HepG2 (cell line): ENCODE measurements at regions not wholly inside any gene's neighbourhood (a gene's known extent, or its start where the extent isn't known, plus 50 kb on each side); places are given as distances from the start of the nearest gene placed in this dataset.

Experiments
- ATAC-seq: fragments of 200-7000 bp; cut with Tn5 transposase; 3 replicates; pipeline ENCODE4 v1.9.1; 2020; ENCODE audit warnings: mild to moderate bottlenecking, moderate library complexity
- BruUV-seq: library from RNA; stranded (reverse); fragments of 400-500 nt; replicated peaks from 2 replicates; lab custom pipeline; 2021; lab: Mats Ljungman, UMichigan
- CTCF ChIA-PET: fragments of 300-600 bp; formaldehyde crosslinking; extraction: SDS; loops from one replicate; lab custom pipeline; 2021; ENCODE audit warnings: low total read pairs, inconsistent platforms, low intra/inter-chr PET ratio; lab: Yijun Ruan, JAX
- POLR2A ChIA-PET: fragments of 350-600 bp; sonication (Branson Sonifier 250); formaldehyde crosslinking; loops from one replicate; lab custom pipeline; 2020; ENCODE audit warnings: antibody characterized with exemption, inconsistent platforms; lab: Yijun Ruan, JAX
- DNase-seq: peaks from one replicate; pipeline ENCODE4 v3.0.0-alpha.2; 2015; ENCODE audit warnings: low spot score
- FAIRE-seq: peaks from 3 replicates; lab custom pipeline; 2011; peaks lifted over from hg19 to GRCh38; lab: Jason Lieb, UNC
- H2AFZ ChIP-seq: one replicate; pipeline ENCODE4 v1.6.1; 2011; ENCODE audit warnings: low read length, inconsistent platforms
- H3K27ac ChIP-seq: fragments of 300-600 bp; 3 replicates; pipeline ENCODE4 v1.8.0; 2011; ENCODE audit warnings: mixed run types, mild to moderate bottlenecking, mixed read lengths, low read length, inconsistent platforms; ENCODE audit not compliant: insufficient read depth; ENCODE audit errors: extremely low read length
- H3K27me3 ChIP-seq, 2 experiments: fragments of 200-600 bp in 1 of 2; 2 replicates in 1 of 2; 3 replicates in 1 of 2; pipeline versions ENCODE4 v1.6.0 to v1.8.0; 2011; ENCODE audit warnings: low read length in 2 of 2, mild to moderate bottlenecking in 2 of 2, moderate library complexity in 2 of 2, inconsistent platforms in 1 of 2; ENCODE audit not compliant: insufficient read depth in 2 of 2, control insufficient read depth in 1 of 2
- H3K36me3 ChIP-seq, 2 experiments: fragments of 200-600 bp in 1 of 2; replicated peaks in 1 of 2; 2 replicates in 1 of 2; 3 replicates in 1 of 2; pipeline versions ENCODE4 v1.5.1 to v1.8.0; 2011; ENCODE audit warnings: low read length in 2 of 2, inconsistent platforms in 1 of 2; ENCODE audit not compliant: insufficient read depth in 2 of 2, control insufficient read depth in 1 of 2
- H3K4me1 ChIP-seq: 2 replicates; pipeline ENCODE4 v1.5.1; 2012; ENCODE audit warnings: low read length, inconsistent platforms; ENCODE audit not compliant: insufficient read depth
- H3K4me2 ChIP-seq: 2 replicates; pipeline ENCODE4 v1.6.0; 2011; ENCODE audit warnings: low read depth, low read length, inconsistent platforms
- H3K4me3 ChIP-seq, 3 experiments: fragments of 200-600 bp in 1 of 3; sonication (generic), shearing (Covaris generic) in 1 of 3; replicated peaks in 1 of 3; 2 replicates each; pipeline ENCODE4 v1.5.1; 2011 to 2016; ENCODE audit warnings: low read length in 3 of 3, inconsistent platforms in 2 of 3, low read depth in 2 of 3, mild to moderate bottlenecking in 2 of 3, control low read depth in 1 of 3, mixed read lengths in 1 of 3; ENCODE audit not compliant: insufficient read depth in 1 of 3
- H3K79me2 ChIP-seq: one replicate; pipeline ENCODE4 v1.6.1; 2011; ENCODE audit warnings: low read length, inconsistent platforms; ENCODE audit not compliant: insufficient read depth
- H3K9ac ChIP-seq: 2 replicates; pipeline ENCODE4 v1.6.0; 2011; ENCODE audit warnings: mild to moderate bottlenecking, low read depth, low read length, inconsistent platforms; ENCODE audit not compliant: insufficient read depth
- H3K9me3 ChIP-seq: 2 replicates; pipeline ENCODE4 v1.5.1; 2012; ENCODE audit warnings: mild to moderate bottlenecking, low read length
- H4K20me1 ChIP-seq: 2 replicates; pipeline ENCODE4 v1.6.0; 2011; ENCODE audit warnings: inconsistent platforms, mild to moderate bottlenecking, low read length, moderate library complexity; ENCODE audit not compliant: insufficient read depth
- MAZ ChIP-seq, 2 experiments: sonication (generic) in 1 of 2; formaldehyde crosslinking in 1 of 2; IDR thresholded peaks; 2 replicates each; pipeline versions ENCODE4 v1.5.0 to v1.6.1; 2012 to 2020; ENCODE audit warnings: low read depth in 2 of 2, mild to moderate bottlenecking in 2 of 2, borderline replicate concordance in 1 of 2, improper control_type of control experiment in 1 of 2, low read length in 1 of 2, missing genetic modification reagents in 1 of 2, moderate library complexity in 1 of 2
- MEIS1 ChIP-seq: sonication (generic); formaldehyde crosslinking; IDR thresholded peaks from 2 replicates; pipeline ENCODE4 v1.9.0; 2021; ENCODE audit warnings: mild to moderate bottlenecking, missing genetic modification reagents, moderate library complexity, borderline replicate concordance
- NFATC3 ChIP-seq: sonication (generic); formaldehyde crosslinking; IDR thresholded peaks from 2 replicates; pipeline ENCODE4 v1.5.1; 2020; ENCODE audit warnings: mild to moderate bottlenecking, missing genetic modification reagents
- NFIC ChIP-seq: IDR thresholded peaks from 2 replicates; pipeline ENCODE4 v1.6.1; 2012; ENCODE audit warnings: mild to moderate bottlenecking, low read length, inconsistent platforms
- THAP9 ChIP-seq: sonication (generic); formaldehyde crosslinking; IDR thresholded peaks from 2 replicates; pipeline ENCODE4; 2020; ENCODE audit warnings: missing genetic modification reagents, mild to moderate bottlenecking, borderline replicate concordance
- ZC3H13 ChIP-seq: sonication (generic); formaldehyde crosslinking; IDR thresholded peaks from 2 replicates; pipeline ENCODE4 v1.8.1; 2023; ENCODE audit warnings: mild to moderate bottlenecking, missing genetic modification reagents, moderate library complexity
- ZMAT5 ChIP-seq: sonication (generic); formaldehyde crosslinking; IDR thresholded peaks from 2 replicates; pipeline ENCODE4 v1.5.0; 2020; ENCODE audit warnings: mild to moderate bottlenecking, low read depth, missing genetic modification reagents, borderline replicate concordance
- ZNF235 ChIP-seq: sonication (generic); formaldehyde crosslinking; IDR thresholded peaks from 2 replicates; pipeline ENCODE4 v1.8.1; 2023; ENCODE audit warnings: mild to moderate bottlenecking, missing genetic modification reagents, borderline replicate concordance
- ZNF256 ChIP-seq: sonication (generic); formaldehyde crosslinking; conservative IDR thresholded peaks from 2 replicates; pipeline ENCODE4 v1.4.0; 2020; ENCODE audit warnings: missing genetic modification reagents
- ZNF350 ChIP-seq: sonication (generic); formaldehyde crosslinking; IDR thresholded peaks from 2 replicates; pipeline ENCODE4 v1.4.0; 2020; ENCODE audit warnings: mild to moderate bottlenecking, low read depth, missing genetic modification reagents, borderline replicate concordance
- ZNF367 ChIP-seq: sonication (generic); formaldehyde crosslinking; IDR thresholded peaks from 2 replicates; pipeline ENCODE4 v1.4.0; 2020; ENCODE audit warnings: missing genetic modification reagents, borderline replicate concordance
- ZNF556 ChIP-seq: sonication (generic); formaldehyde crosslinking; IDR thresholded peaks from 2 replicates; pipeline ENCODE4 v1.4.0; 2020; ENCODE audit warnings: mild to moderate bottlenecking, missing genetic modification reagents, borderline replicate concordance
- ZNF652 ChIP-seq: IDR thresholded peaks from 2 replicates; pipeline ENCODE4 v1.6.1; 2016; ENCODE audit warnings: low read depth, borderline replicate concordance
- WGBS: methylation state at CpG from one replicate; pipeline ENCODE4 v1.1.6; 2017; ENCODE audit warnings: low lambda C conversion rate; 5-methylcytosine and 5-hydroxymethylcytosine counted together
- in situ Hi-C: cut with HindIII; loops from 2 replicates; pipeline ENCODE4 v1.10.0; 2017; ENCODE audit warnings: low pct_unique_long_range_greater_than_20kb; ENCODE audit not compliant: extremely low pct_ligation_motif_present
- intact Hi-C: fragments of 100-400 bp; cut with micrococcal nuclease; formaldehyde crosslinking; loops from one replicate; pipeline ENCODE4 v1.10.0; 2022; ENCODE audit not compliant: unreplicated experiment
- TF ChIP-seq, protein P1 (sequence below): sonication (generic); formaldehyde crosslinking; IDR thresholded peaks from 2 replicates; pipeline ENCODE4 v1.5.1; 2020; ENCODE audit warnings: missing genetic modification reagents, mild to moderate bottlenecking, borderline replicate concordance
- TF ChIP-seq, protein P2 (sequence below): sonication (generic); formaldehyde crosslinking; IDR thresholded peaks from 2 replicates; pipeline ENCODE4 v1.5.0; 2020; ENCODE audit warnings: mild to moderate bottlenecking, missing genetic modification reagents

GRCh38 chr2:59790186-59791003, 763.1 kb downstream of the BCL11A start:
- Histone ChIP-seq H3K27me3 (no peaks in the 10 kb centered on the region), H3K4me1 (no peaks in the 10 kb centered on the region), H2AFZ (no peak overlapping the region), H3K79me2 (no peaks in the 10 kb centered on the region), H3K27ac (no peak overlapping the region), H3K4me2 (no peak overlapping the region), H3K9ac (no peak overlapping the region), H3K36me3 (no peaks in the 10 kb centered on the region), H4K20me1 (no peaks in the 10 kb centered on the region), H3K9me3 (no peaks in the 10 kb centered on the region), H3K4me3 (no peak overlapping the region)
- POLR2A ChIA-PET: no interaction called here
- 3% methylated on average over 11 of the region's 11 CpGs for WGBS
- FAIRE-seq (no peak), DNase-seq (no peak), ATAC-seq (no peak)
- in situ Hi-C loops (no loop called here), intact Hi-C loops (no loop called here)
- BruUV-seq: no TSS peak
- CTCF ChIA-PET: interaction anchor here (1.6 kb wide), 1 partner anchor 361 kb away, joined by 3 read pairs; no protein-coding TSS in a partner anchor
- TF ChIP-seq, protein P1, sequence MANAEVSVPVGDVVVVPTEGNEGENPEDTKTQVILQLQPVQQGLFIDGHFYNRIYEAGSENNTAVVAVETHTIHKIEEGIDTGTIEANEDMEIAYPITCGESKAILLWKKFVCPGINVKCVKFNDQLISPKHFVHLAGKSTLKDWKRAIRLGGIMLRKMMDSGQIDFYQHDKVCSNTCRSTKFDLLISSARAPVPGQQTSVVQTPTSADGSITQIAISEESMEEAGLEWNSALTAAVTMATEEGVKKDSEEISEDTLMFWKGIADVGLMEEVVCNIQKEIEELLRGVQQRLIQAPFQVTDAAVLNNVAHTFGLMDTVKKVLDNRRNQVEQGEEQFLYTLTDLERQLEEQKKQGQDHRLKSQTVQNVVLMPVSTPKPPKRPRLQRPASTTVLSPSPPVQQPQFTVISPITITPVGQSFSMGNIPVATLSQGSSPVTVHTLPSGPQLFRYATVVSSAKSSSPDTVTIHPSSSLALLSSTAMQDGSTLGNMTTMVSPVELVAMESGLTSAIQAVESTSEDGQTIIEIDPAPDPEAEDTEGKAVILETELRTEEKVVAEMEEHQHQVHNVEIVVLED (CRISPR knock-in tag): no peak
- TF ChIP-seq NFIC (no peak), ZNF350 (CRISPR knock-in tag) (no peak), NFATC3 (CRISPR knock-in tag) (no peak), ZNF556 (CRISPR knock-in tag) (no peak), ZNF256 (CRISPR knock-in tag) (no peak), ZNF652 (CRISPR knock-in tag) (no peak), ZNF367 (CRISPR knock-in tag) (no peak), ZNF235 (CRISPR knock-in tag) (no peak), MAZ (IDR thresholded peaks at IDR 0.05; ENCODE audit: borderline replicate concordance, low read depth, low read length) (no peak), MAZ (CRISPR knock-in tag; IDR thresholded peaks at IDR 0.05; ENCODE audit: low read depth) (no peak), ZMAT5 (no peak), ZC3H13 (CRISPR knock-in tag) (no peak), MEIS1 (CRISPR knock-in tag) (no peak), THAP9 (CRISPR knock-in tag) (no peak)
- TF ChIP-seq, protein P2, sequence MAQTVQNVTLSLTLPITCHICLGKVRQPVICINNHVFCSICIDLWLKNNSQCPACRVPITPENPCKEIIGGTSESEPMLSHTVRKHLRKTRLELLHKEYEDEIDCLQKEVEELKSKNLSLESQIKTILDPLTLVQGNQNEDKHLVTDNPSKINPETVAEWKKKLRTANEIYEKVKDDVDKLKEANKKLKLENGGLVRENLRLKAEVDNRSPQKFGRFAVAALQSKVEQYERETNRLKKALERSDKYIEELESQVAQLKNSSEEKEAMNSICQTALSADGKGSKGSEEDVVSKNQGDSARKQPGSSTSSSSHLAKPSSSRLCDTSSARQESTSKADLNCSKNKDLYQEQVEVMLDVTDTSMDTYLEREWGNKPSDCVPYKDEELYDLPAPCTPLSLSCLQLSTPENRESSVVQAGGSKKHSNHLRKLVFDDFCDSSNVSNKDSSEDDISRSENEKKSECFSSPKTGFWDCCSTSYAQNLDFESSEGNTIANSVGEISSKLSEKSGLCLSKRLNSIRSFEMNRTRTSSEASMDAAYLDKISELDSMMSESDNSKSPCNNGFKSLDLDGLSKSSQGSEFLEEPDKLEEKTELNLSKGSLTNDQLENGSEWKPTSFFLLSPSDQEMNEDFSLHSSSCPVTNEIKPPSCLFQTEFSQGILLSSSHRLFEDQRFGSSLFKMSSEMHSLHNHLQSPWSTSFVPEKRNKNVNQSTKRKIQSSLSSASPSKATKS (CRISPR knock-in tag): no peak
